ENCODE measurements at regions not wholly inside any gene's neighbourhood (a gene's known extent, or its start where the extent isn't known, plus 50 kb on each side); places are given as distances from the start of the nearest gene placed in this dataset.

DNA sequence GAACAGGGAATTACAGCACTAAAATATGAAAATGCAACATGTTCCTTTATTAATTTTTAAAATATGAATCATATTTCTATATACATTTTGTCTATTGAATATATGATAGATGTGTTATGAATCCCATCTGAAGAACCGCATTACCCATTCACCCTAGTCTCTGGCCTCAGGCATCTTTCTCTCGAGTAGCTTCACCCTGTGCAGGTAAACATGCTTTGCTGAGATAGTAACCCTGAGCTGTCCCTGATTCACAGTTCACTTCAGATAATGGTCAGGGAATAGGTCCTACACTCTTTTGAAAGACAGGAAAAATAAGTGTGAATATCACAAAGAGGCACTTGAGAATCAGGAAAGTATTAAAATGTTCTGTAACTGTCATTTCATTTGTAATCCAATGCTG, 766.8 kb downstream of the IRX1 start:
- H3K4me2 ChIP-seq (ENCODE audit: insufficient read depth, insufficient read length, low read length) = no peak overlapping the region
- H3K27me3 ChIP-seq (ENCODE audit: insufficient read depth, low read length) = no peaks in the 10 kb centered on the region
- TF ChIP-seq, protein P1, sequence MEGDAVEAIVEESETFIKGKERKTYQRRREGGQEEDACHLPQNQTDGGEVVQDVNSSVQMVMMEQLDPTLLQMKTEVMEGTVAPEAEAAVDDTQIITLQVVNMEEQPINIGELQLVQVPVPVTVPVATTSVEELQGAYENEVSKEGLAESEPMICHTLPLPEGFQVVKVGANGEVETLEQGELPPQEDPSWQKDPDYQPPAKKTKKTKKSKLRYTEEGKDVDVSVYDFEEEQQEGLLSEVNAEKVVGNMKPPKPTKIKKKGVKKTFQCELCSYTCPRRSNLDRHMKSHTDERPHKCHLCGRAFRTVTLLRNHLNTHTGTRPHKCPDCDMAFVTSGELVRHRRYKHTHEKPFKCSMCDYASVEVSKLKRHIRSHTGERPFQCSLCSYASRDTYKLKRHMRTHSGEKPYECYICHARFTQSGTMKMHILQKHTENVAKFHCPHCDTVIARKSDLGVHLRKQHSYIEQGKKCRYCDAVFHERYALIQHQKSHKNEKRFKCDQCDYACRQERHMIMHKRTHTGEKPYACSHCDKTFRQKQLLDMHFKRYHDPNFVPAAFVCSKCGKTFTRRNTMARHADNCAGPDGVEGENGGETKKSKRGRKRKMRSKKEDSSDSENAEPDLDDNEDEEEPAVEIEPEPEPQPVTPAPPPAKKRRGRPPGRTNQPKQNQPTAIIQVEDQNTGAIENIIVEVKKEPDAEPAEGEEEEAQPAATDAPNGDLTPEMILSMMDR (conservative IDR thresholded peaks at IDR 0.05) = no peak
- no peak overlapping the region for H3T11ph ChIP-seq (ENCODE audit: low read length)
- H4K8ac ChIP-seq (replicated peaks; ENCODE audit: insufficient read length, low read depth, low read length) = no peak overlapping the region
- no peak overlapping the region for H4K91ac ChIP-seq (ENCODE audit: insufficient read length, low read depth, low read length)
- H2BK12ac ChIP-seq (ENCODE audit: insufficient read length, low read depth, low read length) = no peak overlapping the region
- no peak overlapping the region for H3K4ac ChIP-seq (ENCODE audit: low read depth, low read length)
- no peak overlapping the region for H2BK15ac ChIP-seq (ENCODE audit: low read depth, low read length)
- Mint-ChIP-seq H3K36me3 (ENCODE audit: insufficient read depth in 1 of 3, low read depth in 3 of 3) (no peaks in the 10 kb centered on the region), H3K9me3 (no peaks in the 10 kb centered on the region), H3K27me3 (ENCODE audit: low read depth) (no peaks in the 10 kb centered on the region), H3K4me1 (no peaks in the 10 kb centered on the region), H3K27ac (no peak overlapping the region), H3K4me3 (no peak overlapping the region)
- no peak overlapping the region for H2BK5ac ChIP-seq (ENCODE audit: insufficient read length, low read length)
- no peak overlapping the region for H3K9ac ChIP-seq (ENCODE audit: extremely low read depth, insufficient read length, low read length)
- H3K14ac ChIP-seq (ENCODE audit: insufficient read depth, low read length) = no peak overlapping the region
- no peak overlapping the region for H3K56ac ChIP-seq (ENCODE audit: insufficient read length, low read depth, low read length)
- H3K23me2 ChIP-seq (ENCODE audit: insufficient read length, low read depth, low read length, poor library complexity, severe bottlenecking) = no peaks in the 10 kb centered on the region
- no peaks in the 10 kb centered on the region for H4K20me1 ChIP-seq (ENCODE audit: control insufficient read depth, insufficient read depth, insufficient read length)
- no peak overlapping the region for H2AFZ ChIP-seq (ENCODE audit: low read length)
- no peaks in the 10 kb centered on the region for H3K79me2 ChIP-seq (ENCODE audit: insufficient read depth, low read length)
- H4K5ac ChIP-seq (ENCODE audit: insufficient read length, low read depth, low read length) = no peak overlapping the region
- no peak for DNase-seq
- no peak overlapping the region for H2BK120ac ChIP-seq (ENCODE audit: low read depth, low read length, poor library complexity, severe bottlenecking)
- no peak overlapping the region for H3K23ac ChIP-seq (ENCODE audit: insufficient read length, low read depth, low read length)
- no CpG with 5 or more reads among the region's 2 CpGs for WGBS (ENCODE audit: extremely low coverage, insufficient read length, low lambda C conversion rate)
- no peaks in the 10 kb centered on the region for H3K9me3 ChIP-seq (ENCODE audit: control insufficient read depth, low read depth, low read length)
- H3K4me1 ChIP-seq (ENCODE audit: insufficient read depth, low read length) = no peaks in the 10 kb centered on the region
- H3K18ac ChIP-seq (ENCODE audit: insufficient read length, low read depth, low read length) = no peak overlapping the region
- no peaks in the 10 kb centered on the region for H3K79me1 ChIP-seq (ENCODE audit: insufficient read depth, low read depth, low read length, poor library complexity, severe bottlenecking)
- no peak overlapping the region for H2AK5ac ChIP-seq (ENCODE audit: insufficient read length, low read length)
- H3K27ac ChIP-seq (ENCODE audit: insufficient read length, low read depth, low read length) = no peak overlapping the region
- no peak overlapping the region for H2BK20ac ChIP-seq (ENCODE audit: low read depth, low read length, poor library complexity, severe bottlenecking)

Data from H9 (cell line).